ENCODE measurements at regions not wholly inside any gene's neighbourhood (a gene's known extent, or its start where the extent isn't known, plus 50 kb on each side); places are given as distances from the start of the nearest gene placed in this dataset.

DNA sequence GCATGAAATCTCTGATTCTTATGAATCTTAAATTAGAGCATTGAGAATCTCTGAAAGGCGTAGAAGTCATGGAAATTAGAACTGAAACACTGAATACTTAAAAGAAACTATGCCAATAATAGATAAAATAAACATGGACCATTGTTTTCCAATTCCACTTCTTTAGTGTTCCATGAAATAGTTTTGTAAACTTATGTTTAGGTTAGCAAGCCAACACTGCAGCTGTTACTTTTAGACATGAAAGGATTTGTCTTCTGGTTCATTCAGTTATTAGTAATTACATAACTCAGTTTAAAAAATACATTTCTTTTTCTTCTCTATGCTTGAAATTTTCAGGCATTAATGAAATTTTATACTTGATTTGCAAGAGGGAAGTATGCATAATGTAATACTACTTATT is 733.4 kb upstream of the NUDT12 start:
- no peak for ATAC-seq

DNA sequence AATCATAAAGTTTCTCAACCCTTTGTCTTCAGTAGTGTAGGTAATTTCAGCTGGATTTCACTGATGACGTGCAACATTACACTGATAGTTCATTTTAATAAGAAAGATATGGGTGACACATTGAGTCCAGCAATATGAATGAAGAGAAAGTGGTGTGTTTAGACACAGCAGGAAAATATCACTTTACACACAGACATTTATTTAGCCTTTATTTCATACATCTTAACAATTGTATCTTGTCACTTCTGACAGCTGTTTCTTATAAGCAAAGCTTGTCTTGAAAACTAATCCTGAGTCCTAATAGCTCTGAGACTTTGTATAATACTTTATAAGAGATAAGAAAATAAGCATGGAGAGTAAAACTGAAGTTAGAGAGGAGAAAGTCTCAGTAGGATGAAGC is 720.5 kb upstream of the NUDT12 start:
- TF ChIP-seq, protein P1, sequence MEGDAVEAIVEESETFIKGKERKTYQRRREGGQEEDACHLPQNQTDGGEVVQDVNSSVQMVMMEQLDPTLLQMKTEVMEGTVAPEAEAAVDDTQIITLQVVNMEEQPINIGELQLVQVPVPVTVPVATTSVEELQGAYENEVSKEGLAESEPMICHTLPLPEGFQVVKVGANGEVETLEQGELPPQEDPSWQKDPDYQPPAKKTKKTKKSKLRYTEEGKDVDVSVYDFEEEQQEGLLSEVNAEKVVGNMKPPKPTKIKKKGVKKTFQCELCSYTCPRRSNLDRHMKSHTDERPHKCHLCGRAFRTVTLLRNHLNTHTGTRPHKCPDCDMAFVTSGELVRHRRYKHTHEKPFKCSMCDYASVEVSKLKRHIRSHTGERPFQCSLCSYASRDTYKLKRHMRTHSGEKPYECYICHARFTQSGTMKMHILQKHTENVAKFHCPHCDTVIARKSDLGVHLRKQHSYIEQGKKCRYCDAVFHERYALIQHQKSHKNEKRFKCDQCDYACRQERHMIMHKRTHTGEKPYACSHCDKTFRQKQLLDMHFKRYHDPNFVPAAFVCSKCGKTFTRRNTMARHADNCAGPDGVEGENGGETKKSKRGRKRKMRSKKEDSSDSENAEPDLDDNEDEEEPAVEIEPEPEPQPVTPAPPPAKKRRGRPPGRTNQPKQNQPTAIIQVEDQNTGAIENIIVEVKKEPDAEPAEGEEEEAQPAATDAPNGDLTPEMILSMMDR (IDR thresholded peaks at IDR 0.05), result no peak
- H3K27me3 ChIP-seq (ENCODE audit: insufficient read depth in 3 of 3, low read length in 2 of 3), result no peaks in the 10 kb centered on the region
- intact Hi-C loops (cut with DNase I), result no loop called here
- DNase-seq, result no peak
- H3K4me1 ChIP-seq, result no peaks in the 10 kb centered on the region
- H3K4me3 ChIP-seq, result no peak overlapping the region
- 76 to 82% (median 79%) methylated on average over 1 of the region's 1 CpG for WGBS, 3 donors
- H3K27ac ChIP-seq, result no peak overlapping the region
- no peaks in the 10 kb centered on the region for H3K36me3 ChIP-seq (ENCODE audit: insufficient read depth in 1 of 2, low read depth in 1 of 2)
- H3K9me3 ChIP-seq, result no peaks in the 10 kb centered on the region
- ATAC-seq, result no peak

More for the DNA sequence above, 733.4 kb upstream of the NUDT12 start:
- Histone ChIP-seq H3K27me3 (ENCODE audit: insufficient read depth in 3 of 3, low read length in 2 of 3) (no peaks in the 10 kb centered on the region), H3K36me3 (ENCODE audit: insufficient read depth in 1 of 2, low read depth in 1 of 2) (no peaks in the 10 kb centered on the region), H3K4me3 (no peak overlapping the region), H3K9me3 (no peaks in the 10 kb centered on the region), H3K4me1 (no peaks in the 10 kb centered on the region), H3K27ac (no peak overlapping the region)
- intact Hi-C loops (cut with DNase I), result no loop called here
- TF ChIP-seq, protein P1 (IDR thresholded peaks at IDR 0.05), result no peak
- 32 to 65% (median 42%) methylated on average over 1 of the region's 1 CpG for WGBS, 3 donors
- DNase-seq, result no peak

DNA sequence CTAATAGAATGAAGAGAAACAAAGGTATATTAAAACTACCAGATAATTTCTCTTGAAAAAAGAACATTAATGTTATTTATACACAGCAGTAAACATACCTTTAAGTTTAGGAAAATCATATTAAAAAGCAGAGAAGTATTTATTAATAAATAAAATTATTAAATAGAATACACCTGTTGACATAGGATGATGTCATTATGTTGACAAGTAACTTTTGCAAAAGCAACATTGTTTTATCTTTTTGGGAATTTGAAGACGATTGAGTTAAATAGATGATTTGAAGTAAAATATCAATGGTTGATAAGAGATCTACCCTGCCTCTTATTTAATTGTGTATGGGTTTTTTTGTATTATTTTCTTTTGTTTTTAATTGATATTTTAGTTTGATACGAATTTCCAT is 711.1 kb upstream of the NUDT12 start:
- intact Hi-C loops (cut with DNase I), result no loop called here
- H3K4me1 ChIP-seq, result no peaks in the 10 kb centered on the region
- WGBS, 3 donors, result 87 to 90% (median 89%) methylated on average over 2 of the region's 2 CpGs
- TF ChIP-seq, protein P1 (IDR thresholded peaks at IDR 0.05), result no peak
- ATAC-seq, result no peak
- H3K36me3 ChIP-seq (ENCODE audit: insufficient read depth in 1 of 2, low read depth in 1 of 2), result no peaks in the 10 kb centered on the region
- H3K27ac ChIP-seq, result no peak overlapping the region
- H3K4me3 ChIP-seq, result no peak overlapping the region
- no peak for DNase-seq
- no peaks in the 10 kb centered on the region for H3K9me3 ChIP-seq
- no peaks in the 10 kb centered on the region for H3K27me3 ChIP-seq (ENCODE audit: insufficient read depth in 3 of 3, low read length in 2 of 3)

DNA sequence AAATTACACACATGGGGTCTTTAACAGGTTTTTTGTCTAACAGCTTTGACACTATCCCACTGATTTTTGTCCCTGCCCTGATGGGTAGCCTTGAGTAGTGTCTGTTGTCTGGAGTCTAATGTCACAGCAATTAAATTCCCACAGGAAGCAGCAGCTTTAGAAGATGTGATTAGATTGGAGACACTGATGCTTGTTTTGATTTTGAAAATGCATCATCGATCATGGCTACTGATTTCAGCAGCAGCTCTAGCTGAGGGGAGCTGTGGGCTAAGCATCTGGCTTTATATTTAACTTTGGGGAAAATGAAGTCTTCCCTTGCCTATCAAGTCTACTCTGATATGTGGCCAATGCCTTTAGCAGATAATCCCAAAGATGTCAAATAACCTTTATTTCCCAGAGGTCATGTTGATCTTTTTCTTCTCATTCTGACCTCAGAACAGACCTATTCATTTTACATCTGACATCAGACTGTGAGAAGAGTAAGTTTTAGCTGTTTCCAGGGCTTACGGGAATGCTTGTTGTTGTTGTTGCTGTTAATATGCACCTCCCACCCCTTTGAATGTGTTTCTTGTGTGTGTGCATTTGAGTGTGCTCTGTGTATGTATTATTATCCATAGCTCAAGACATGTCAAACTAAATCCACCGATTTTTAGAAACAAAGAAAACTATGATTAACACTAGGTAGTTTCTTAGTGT is 704.9 kb upstream of the NUDT12 start:
- H3K36me3 ChIP-seq (ENCODE audit: insufficient read depth in 1 of 2, low read depth in 1 of 2), result no peaks in the 10 kb centered on the region
- H3K27me3 ChIP-seq (ENCODE audit: insufficient read depth in 3 of 3, low read length in 2 of 3), result no peaks in the 10 kb centered on the region
- intact Hi-C loops (cut with DNase I), result no loop called here
- 58 to 71% (median 64%) methylated on average over 3 of the region's 3 CpGs for WGBS, 3 donors
- no peak overlapping the region for H3K4me3 ChIP-seq
- H3K27ac ChIP-seq, result no peak overlapping the region
- no peaks in the 10 kb centered on the region for H3K9me3 ChIP-seq
- no peak for DNase-seq
- ATAC-seq, result no peak
- no peaks in the 10 kb centered on the region for H3K4me1 ChIP-seq
- TF ChIP-seq, protein P1 (IDR thresholded peaks at IDR 0.05), result no peak

DNA sequence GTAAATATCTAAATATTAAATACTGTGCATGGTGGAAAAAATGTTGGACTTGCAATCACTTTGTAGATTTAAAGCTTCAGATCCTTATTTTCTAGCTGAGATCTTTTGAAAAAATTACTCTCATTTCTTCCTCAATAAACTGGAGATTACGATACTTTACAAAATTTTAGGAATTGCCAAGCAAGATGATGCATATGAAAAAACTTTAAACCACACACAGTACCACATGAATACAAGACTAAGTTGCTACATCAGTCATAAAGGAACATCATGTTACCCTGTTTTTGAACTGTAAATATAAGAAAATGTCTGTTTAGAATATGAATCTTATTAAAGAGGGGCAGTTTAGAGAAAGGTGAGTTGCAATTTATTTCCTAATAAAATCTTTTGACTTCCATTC is 703.6 kb upstream of the NUDT12 start:
- H3K27ac ChIP-seq, result no peak overlapping the region
- intact Hi-C loops (cut with DNase I), result no loop called here
- TF ChIP-seq, protein P1 (IDR thresholded peaks at IDR 0.05), result no peak
- WGBS, 3 donors, result 80 to 88% (median 83%) methylated on average over 1 of the region's 1 CpG
- DNase-seq (no peak), ATAC-seq (no peak)
- no peak overlapping the region for H3K4me3 ChIP-seq
- H3K27me3 ChIP-seq (ENCODE audit: insufficient read depth in 3 of 3, low read length in 2 of 3), result no peaks in the 10 kb centered on the region
- no peaks in the 10 kb centered on the region for H3K36me3 ChIP-seq (ENCODE audit: insufficient read depth in 1 of 2, low read depth in 1 of 2)
- H3K9me3 ChIP-seq, result no peaks in the 10 kb centered on the region
- H3K4me1 ChIP-seq, result no peaks in the 10 kb centered on the region
